Liver (tissue), 8 donors: ENCODE measurements at regions not wholly inside any gene's neighbourhood (a gene's known extent, or its start where the extent isn't known, plus 50 kb on each side); places are given as distances from the start of the nearest gene placed in this dataset.

Experiments
- DNase-seq: peaks from one replicate; pipeline ENCODE4 v3.0.0-alpha.2; 2017; ENCODE audit warnings: low spot score
- H3K27ac ChIP-seq, 2 donors: one replicate each; pipeline ENCODE4 v1.7.0; 2013; ENCODE audit warnings: inconsistent platforms in 2 of 2, low read length in 2 of 2, control low read depth in 1 of 2, low read depth in 1 of 2, mild to moderate bottlenecking in 1 of 2
- H3K27me3 ChIP-seq, 4 donors: one replicate each; pipeline versions ENCODE4 v1.6.1 to v1.7.0; 2013; ENCODE audit warnings: low read length in 3 of 4, inconsistent platforms in 1 of 4, mild to moderate bottlenecking in 1 of 4, moderate library complexity in 1 of 4; ENCODE audit not compliant: control insufficient read depth in 4 of 4, insufficient read depth in 4 of 4
- H3K36me3 ChIP-seq, 4 donors: one replicate each; pipeline versions ENCODE4 v1.6.1 to v1.7.0; 2013; ENCODE audit warnings: low read length in 3 of 4, mild to moderate bottlenecking in 3 of 4, low read depth in 1 of 4, moderate library complexity in 1 of 4; ENCODE audit not compliant: control insufficient read depth in 4 of 4, insufficient read depth in 3 of 4
- H3K4me1 ChIP-seq, 4 donors: one replicate each; pipeline versions ENCODE4 v1.6.1 to v1.7.0; 2013; ENCODE audit warnings: low read length in 3 of 4, mild to moderate bottlenecking in 3 of 4, moderate library complexity in 1 of 4; ENCODE audit not compliant: control insufficient read depth in 4 of 4, insufficient read depth in 4 of 4
- H3K4me3 ChIP-seq, 3 donors: one replicate each; pipeline versions ENCODE4 v1.6.1 to v1.7.0; 2013; ENCODE audit warnings: low read length in 3 of 3, control low read depth in 1 of 3, low read depth in 1 of 3, mild to moderate bottlenecking in 1 of 3
- H3K9ac ChIP-seq, 2 donors: one replicate each; pipeline ENCODE4 v1.7.0; 2013; ENCODE audit warnings: low read length in 2 of 2, mild to moderate bottlenecking in 2 of 2, moderate library complexity in 2 of 2, control low read depth in 1 of 2, low read depth in 1 of 2
- H3K9me3 ChIP-seq, 4 donors: one replicate each; pipeline versions ENCODE4 v1.6.1 to v1.7.0; 2013; ENCODE audit warnings: low read length in 3 of 4; ENCODE audit not compliant: control insufficient read depth in 4 of 4
- CTCF ChIP-seq: fragments of 150-350 bp; IDR thresholded peaks from 2 replicates; pipeline ENCODE4 v1.5.1; 2017; ENCODE audit warnings: improper control_type of control experiment, low read depth, low read length; ENCODE audit not compliant: missing input control
- EGR1 ChIP-seq, 2 donors: IDR thresholded peaks; 2 replicates each; pipeline ENCODE4 v1.6.1; 2016 to 2018; ENCODE audit warnings: antibody characterized with exemption in 2 of 2, low read depth in 2 of 2
- FOXA1 ChIP-seq: IDR thresholded peaks from 2 replicates; pipeline ENCODE4 v1.6.1; 2016; ENCODE audit warnings: antibody characterized with exemption
- FOXA2 ChIP-seq: IDR thresholded peaks from 2 replicates; pipeline ENCODE4 v1.6.1; 2016; ENCODE audit warnings: antibody characterized with exemption
- GABPA ChIP-seq, 2 donors: IDR thresholded peaks in 1 of 2; conservative IDR thresholded peaks in 1 of 2; 2 replicates each; pipeline ENCODE4 v1.6.1; 2016; ENCODE audit warnings: antibody characterized with exemption in 2 of 2, mild to moderate bottlenecking in 1 of 2, moderate library complexity in 1 of 2
- HNF4A ChIP-seq, 2 donors: conservative IDR thresholded peaks; 2 replicates each; pipeline ENCODE4 v1.6.1; 2016; ENCODE audit warnings: antibody characterized with exemption in 2 of 2, mild to moderate bottlenecking in 2 of 2
- HNF4G ChIP-seq: IDR thresholded peaks from 2 replicates; pipeline ENCODE4 v1.6.1; 2016; ENCODE audit warnings: antibody characterized with exemption
- NR2F2 ChIP-seq: IDR thresholded peaks from 2 replicates; pipeline ENCODE4 v1.6.1; 2016; ENCODE audit warnings: antibody characterized with exemption
- RAD21 ChIP-seq, 2 donors: IDR thresholded peaks; 2 replicates each; pipeline ENCODE4 v1.6.1; 2016; ENCODE audit warnings: antibody characterized with exemption in 2 of 2, mild to moderate bottlenecking in 2 of 2
- REST ChIP-seq: IDR thresholded peaks from 2 replicates; pipeline ENCODE4 v1.6.1; 2016; ENCODE audit warnings: antibody characterized with exemption, mild to moderate bottlenecking
- RXRA ChIP-seq, 2 donors: IDR thresholded peaks; 2 replicates each; pipeline ENCODE4 v1.6.1; 2017 to 2018; ENCODE audit warnings: antibody characterized with exemption in 2 of 2, mild to moderate bottlenecking in 1 of 2
- SP1 ChIP-seq: IDR thresholded peaks from 2 replicates; pipeline ENCODE4 v1.6.1; 2018; ENCODE audit warnings: antibody characterized with exemption, mild to moderate bottlenecking
- YY1 ChIP-seq: IDR thresholded peaks from 2 replicates; pipeline ENCODE4 v1.6.1; 2016; ENCODE audit warnings: antibody characterized with exemption, mild to moderate bottlenecking
- WGBS: extraction: QIAGEN DNeasy Blood & Tissue Kit; methylation state at CpG from one replicate; pipeline ENCODE4 v1.1.7; 2013; 5-methylcytosine and 5-hydroxymethylcytosine counted together
- TF ChIP-seq, protein P1 (sequence below): IDR thresholded peaks from 2 replicates; pipeline ENCODE4 v1.6.1; 2016; ENCODE audit warnings: antibody characterized with exemption
- TF ChIP-seq, protein P2 (sequence below): IDR thresholded peaks from 2 replicates; pipeline ENCODE4 v1.6.1; 2016; ENCODE audit warnings: antibody characterized with exemption
- donor health status: healthy.
- donor health status: healthy.
- donor health status: healthy.
- donor health status: healthy.
- donor health status: healthy.

- 75% methylated on average over 3 of the region's 3 CpGs for WGBS
Measured at GRCh38 chr2:122033778-122034177, 278.3 kb downstream of the TSN start.

DNA sequence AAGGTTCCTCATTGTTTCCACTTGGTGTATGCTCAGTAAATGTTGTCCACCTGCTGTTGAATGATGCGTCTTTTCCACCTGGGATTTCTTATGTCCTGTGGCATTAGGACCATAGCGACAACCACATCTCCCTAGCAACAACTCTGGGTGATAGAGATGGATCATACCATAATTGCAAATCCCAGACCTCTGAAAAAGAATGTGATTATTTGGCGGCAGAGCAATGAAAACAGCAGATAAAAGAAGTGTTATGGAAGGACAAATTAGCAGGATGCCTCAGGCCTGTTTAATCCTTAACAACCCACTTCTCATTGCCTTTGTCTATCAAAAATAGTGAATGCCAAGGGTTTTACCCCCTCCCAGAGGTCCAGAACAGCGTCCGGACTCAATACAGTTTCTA, 278.9 kb downstream of the TSN start:
- H3K27me3 ChIP-seq = no peaks in the 10 kb centered on the region
- no peak overlapping the region for H3K9ac ChIP-seq
- no peak overlapping the region for H3K4me3 ChIP-seq
- no peaks in the 10 kb centered on the region for H3K9me3 ChIP-seq
- H3K27ac ChIP-seq = no peak overlapping the region
- 73% methylated on average over 5 of the region's 5 CpGs for WGBS
- H3K36me3 ChIP-seq = no peaks in the 10 kb centered on the region
- no peak for DNase-seq
- H3K4me1 ChIP-seq = no peaks in the 10 kb centered on the region
- TF ChIP-seq EGR1 (IDR thresholded peaks at IDR 0.05; ENCODE audit: low read depth in 2 of 2) = no peak
- no peak for TF ChIP-seq RAD21 (IDR thresholded peaks at IDR 0.05)
- TF ChIP-seq NR2F2 = no peak
- TF ChIP-seq FOXA2 = no peak
- no peak for TF ChIP-seq RXRA (IDR thresholded peaks at IDR 0.05)
- TF ChIP-seq, protein P1, sequence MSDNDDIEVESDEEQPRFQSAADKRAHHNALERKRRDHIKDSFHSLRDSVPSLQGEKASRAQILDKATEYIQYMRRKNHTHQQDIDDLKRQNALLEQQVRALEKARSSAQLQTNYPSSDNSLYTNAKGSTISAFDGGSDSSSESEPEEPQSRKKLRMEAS = no peak
- no peak for TF ChIP-seq CTCF
- TF ChIP-seq FOXA1 = no peak
- no peak for TF ChIP-seq HNF4G
- TF ChIP-seq GABPA (IDR thresholded peaks at IDR 0.05 in 1 of 2, conservative IDR thresholded peaks at IDR 0.05 in 1 of 2) = no peak
- no peak for TF ChIP-seq YY1
- TF ChIP-seq SP1 = no peak

More at GRCh38 chr2:122033778-122034177, 278.3 kb downstream of the TSN start:
- H3K9ac ChIP-seq = no peak overlapping the region
- H3K9me3 ChIP-seq = no peaks in the 10 kb centered on the region
- no peak for DNase-seq
- H3K27me3 ChIP-seq = no peaks in the 10 kb centered on the region
- no peaks in the 10 kb centered on the region for H3K4me1 ChIP-seq
- TF ChIP-seq SP1 (no peak), EGR1 (IDR thresholded peaks at IDR 0.05; ENCODE audit: low read depth in 2 of 2) (no peak), HNF4G (no peak), YY1 (no peak), RXRA (IDR thresholded peaks at IDR 0.05) (no peak), CTCF (no peak), REST (no peak), HNF4A (conservative IDR thresholded peaks at IDR 0.05) (no peak)
- TF ChIP-seq, protein P2, sequence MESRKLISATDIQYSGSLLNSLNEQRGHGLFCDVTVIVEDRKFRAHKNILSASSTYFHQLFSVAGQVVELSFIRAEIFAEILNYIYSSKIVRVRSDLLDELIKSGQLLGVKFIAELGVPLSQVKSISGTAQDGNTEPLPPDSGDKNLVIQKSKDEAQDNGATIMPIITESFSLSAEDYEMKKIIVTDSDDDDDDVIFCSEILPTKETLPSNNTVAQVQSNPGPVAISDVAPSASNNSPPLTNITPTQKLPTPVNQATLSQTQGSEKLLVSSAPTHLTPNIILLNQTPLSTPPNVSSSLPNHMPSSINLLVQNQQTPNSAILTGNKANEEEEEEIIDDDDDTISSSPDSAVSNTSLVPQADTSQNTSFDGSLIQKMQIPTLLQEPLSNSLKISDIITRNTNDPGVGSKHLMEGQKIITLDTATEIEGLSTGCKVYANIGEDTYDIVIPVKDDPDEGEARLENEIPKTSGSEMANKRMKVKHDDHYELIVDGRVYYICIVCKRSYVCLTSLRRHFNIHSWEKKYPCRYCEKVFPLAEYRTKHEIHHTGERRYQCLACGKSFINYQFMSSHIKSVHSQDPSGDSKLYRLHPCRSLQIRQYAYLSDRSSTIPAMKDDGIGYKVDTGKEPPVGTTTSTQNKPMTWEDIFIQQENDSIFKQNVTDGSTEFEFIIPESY = no peak
- no peaks in the 10 kb centered on the region for H3K36me3 ChIP-seq
- H3K27ac ChIP-seq = no peak overlapping the region
- no peak overlapping the region for H3K4me3 ChIP-seq
